Fibroblast of lung (primary cell): ENCODE measurements at regions not wholly inside any gene's neighbourhood (a gene's known extent, or its start where the extent isn't known, plus 50 kb on each side); places are given as distances from the start of the nearest gene placed in this dataset.

Source experiments
- DNase-seq, 2 donors: peaks; one replicate each; pipeline versions ENCODE4 v3.0.0 to v3.0.0-alpha.2; 2010; ENCODE audit warnings: low read depth in 2 of 2
- H2AFZ ChIP-seq: 2 replicates; pipeline ENCODE4 v1.5.1; 2012; ENCODE audit warnings: low read length, control low read depth, inconsistent platforms
- H3K27ac ChIP-seq: 2 replicates; pipeline ENCODE4 v1.5.1; 2011; ENCODE audit warnings: low read length, control low read depth; ENCODE audit not compliant: insufficient read depth
- H3K27me3 ChIP-seq: 2 replicates; pipeline ENCODE4 v1.5.1; 2011; ENCODE audit warnings: mild to moderate bottlenecking, low read length; ENCODE audit not compliant: control insufficient read depth, insufficient read depth
- H3K36me3 ChIP-seq: 2 replicates; pipeline ENCODE4 v1.5.1; 2011; ENCODE audit warnings: low read length; ENCODE audit not compliant: control insufficient read depth, insufficient read depth
- H3K4me1 ChIP-seq: 2 replicates; pipeline ENCODE4 v1.5.1; 2011; ENCODE audit warnings: low read length; ENCODE audit not compliant: control insufficient read depth, insufficient read depth; ENCODE audit errors: extremely low read depth
- H3K4me2 ChIP-seq: 2 replicates; pipeline ENCODE4 v1.5.1; 2011; ENCODE audit warnings: low read length, control low read depth; ENCODE audit not compliant: insufficient read depth; ENCODE audit errors: extremely low read depth
- H3K4me3 ChIP-seq, 4 experiments: fragments of 200-600 bp in 1 of 4; sonication (generic) in 1 of 4; replicated peaks in 1 of 4; 2 replicates each; pipeline ENCODE4 v1.5.1; 2011 to 2016; ENCODE audit warnings: low read length in 4 of 4, low read depth in 3 of 4, mild to moderate bottlenecking in 3 of 4, control low read depth in 2 of 4, inconsistent platforms in 1 of 4, mixed read lengths in 1 of 4; ENCODE audit not compliant: insufficient read depth in 1 of 4; ENCODE audit errors: control extremely low read depth in 1 of 4
- H3K79me2 ChIP-seq: 2 replicates; pipeline ENCODE4 v1.5.1; 2012; ENCODE audit warnings: mild to moderate bottlenecking, low read length, inconsistent platforms; ENCODE audit not compliant: control insufficient read depth, insufficient read depth
- H3K9ac ChIP-seq: 2 replicates; pipeline ENCODE4 v1.5.1; 2011; ENCODE audit warnings: mild to moderate bottlenecking, low read length, control low read depth; ENCODE audit not compliant: insufficient read depth
- H3K9me3 ChIP-seq: 2 replicates; pipeline ENCODE4 v1.5.1; 2012; ENCODE audit warnings: low read depth, low read length; ENCODE audit not compliant: control insufficient read depth, insufficient read depth
- H4K20me1 ChIP-seq: 2 replicates; pipeline ENCODE4 v1.5.1; 2011; ENCODE audit warnings: low read length; ENCODE audit not compliant: control insufficient read depth, insufficient read depth; ENCODE audit errors: extremely low read depth
- EZH2 ChIP-seq: IDR thresholded peaks from 2 replicates; pipeline ENCODE4 v1.5.1; 2012; ENCODE audit warnings: low read length, control low read depth, mild to moderate bottlenecking; ENCODE audit errors: missing control alignments
- TF ChIP-seq, protein P1 (sequence below), 2 donors: IDR thresholded peaks in 1 of 2; conservative IDR thresholded peaks in 1 of 2; 1 replicate in 1 of 2; 2 replicates in 1 of 2; pipeline ENCODE4 v1.5.1; 2011 to 2012; ENCODE audit warnings: low read length in 2 of 2, control low read depth in 1 of 2, inconsistent platforms in 1 of 2, low read depth in 1 of 2, mild to moderate bottlenecking in 1 of 2

DNA sequence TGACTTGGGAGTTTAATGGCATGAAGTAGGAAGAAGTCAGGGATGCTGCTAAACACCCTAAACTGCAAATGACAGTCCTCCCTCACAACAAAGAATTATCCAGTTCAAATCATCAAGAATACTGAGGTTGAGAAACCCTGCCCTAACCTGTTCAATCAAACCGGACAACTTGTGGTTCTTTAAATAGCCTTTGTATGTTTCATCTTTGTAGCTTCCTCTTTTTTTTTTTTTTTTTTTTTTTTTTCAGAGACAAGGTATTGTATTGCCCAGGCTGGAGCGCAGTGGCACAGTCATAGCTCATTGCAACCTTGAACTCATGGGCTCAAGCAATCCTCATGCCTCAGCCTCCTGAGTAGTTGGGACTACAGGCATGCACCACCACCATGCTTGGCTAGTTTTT, 52.5 kb upstream of the TTC29 start:
- Histone ChIP-seq H3K4me3 (no peak overlapping the region), H3K4me2 (no peak overlapping the region), H3K27me3 (no peaks in the 10 kb centered on the region), H3K4me1 (no peaks in the 10 kb centered on the region), H4K20me1 (no peaks in the 10 kb centered on the region), H2AFZ (no peak overlapping the region), H3K36me3 (no peaks in the 10 kb centered on the region), H3K79me2 (no peaks in the 10 kb centered on the region), H3K9me3 (no peaks in the 10 kb centered on the region), H3K27ac (no peak overlapping the region), H3K9ac (no peak overlapping the region)
- TF ChIP-seq, protein P1, sequence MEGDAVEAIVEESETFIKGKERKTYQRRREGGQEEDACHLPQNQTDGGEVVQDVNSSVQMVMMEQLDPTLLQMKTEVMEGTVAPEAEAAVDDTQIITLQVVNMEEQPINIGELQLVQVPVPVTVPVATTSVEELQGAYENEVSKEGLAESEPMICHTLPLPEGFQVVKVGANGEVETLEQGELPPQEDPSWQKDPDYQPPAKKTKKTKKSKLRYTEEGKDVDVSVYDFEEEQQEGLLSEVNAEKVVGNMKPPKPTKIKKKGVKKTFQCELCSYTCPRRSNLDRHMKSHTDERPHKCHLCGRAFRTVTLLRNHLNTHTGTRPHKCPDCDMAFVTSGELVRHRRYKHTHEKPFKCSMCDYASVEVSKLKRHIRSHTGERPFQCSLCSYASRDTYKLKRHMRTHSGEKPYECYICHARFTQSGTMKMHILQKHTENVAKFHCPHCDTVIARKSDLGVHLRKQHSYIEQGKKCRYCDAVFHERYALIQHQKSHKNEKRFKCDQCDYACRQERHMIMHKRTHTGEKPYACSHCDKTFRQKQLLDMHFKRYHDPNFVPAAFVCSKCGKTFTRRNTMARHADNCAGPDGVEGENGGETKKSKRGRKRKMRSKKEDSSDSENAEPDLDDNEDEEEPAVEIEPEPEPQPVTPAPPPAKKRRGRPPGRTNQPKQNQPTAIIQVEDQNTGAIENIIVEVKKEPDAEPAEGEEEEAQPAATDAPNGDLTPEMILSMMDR (conservative IDR thresholded peaks at IDR 0.05 in 1 of 2, IDR thresholded peaks at IDR 0.05 in 1 of 2; ENCODE audit: low read depth in 1 of 2, low read length in 2 of 2): no peak
- TF ChIP-seq EZH2: no peak
- no peak for DNase-seq

DNA sequence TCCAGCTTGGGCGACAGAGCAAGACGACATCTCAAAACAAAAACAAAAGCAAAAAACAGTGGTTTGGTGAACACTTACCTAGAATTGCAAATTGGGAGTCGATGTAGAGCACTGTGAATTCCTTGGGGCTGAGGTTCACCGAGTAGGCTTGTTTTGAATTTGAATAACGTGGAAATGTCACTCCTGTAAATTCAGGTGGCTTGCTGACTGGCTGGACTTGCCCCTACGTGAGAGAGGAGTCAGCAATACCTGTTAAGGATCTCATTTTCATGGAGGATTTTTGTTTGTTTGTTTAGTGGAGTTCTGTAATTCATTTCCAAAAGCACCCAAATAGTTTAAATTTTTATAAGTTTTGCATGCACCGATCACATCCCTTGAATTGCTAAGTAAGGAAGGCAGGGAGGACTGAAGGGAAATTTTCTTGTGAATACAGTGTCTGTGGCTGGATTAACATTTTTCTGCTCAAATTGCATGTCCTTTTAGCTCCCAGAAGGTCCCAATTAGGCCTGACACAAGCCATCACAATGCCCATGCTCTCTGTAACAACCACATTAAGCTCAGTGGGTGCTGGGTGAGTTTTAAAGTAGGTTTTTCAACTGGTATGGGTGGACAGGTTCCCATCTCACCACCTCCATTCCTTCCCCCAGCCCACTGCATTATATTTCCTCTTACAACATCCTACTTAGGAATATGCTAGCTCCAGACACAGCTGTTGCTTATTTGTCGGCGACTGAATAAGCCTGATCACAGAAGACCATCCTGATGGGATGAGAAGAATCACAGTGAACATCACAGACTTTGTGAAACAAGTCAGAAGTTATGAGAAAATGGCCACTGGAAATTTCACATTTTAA, 58.5 kb upstream of the TTC29 start:
- Histone ChIP-seq H3K4me1 (no peaks in the 10 kb centered on the region), H3K4me3 (no peak overlapping the region), H3K27ac (no peak overlapping the region), H4K20me1 (no peaks in the 10 kb centered on the region), H3K9me3 (no peaks in the 10 kb centered on the region), H2AFZ (no peak overlapping the region), H3K9ac (no peak overlapping the region), H3K4me2 (no peak overlapping the region), H3K36me3 (no peaks in the 10 kb centered on the region), H3K79me2 (no peaks in the 10 kb centered on the region), H3K27me3 (no peaks in the 10 kb centered on the region)
- no peak for DNase-seq
- no peak for TF ChIP-seq EZH2
- TF ChIP-seq, protein P1 (conservative IDR thresholded peaks at IDR 0.05 in 1 of 2, IDR thresholded peaks at IDR 0.05 in 1 of 2; ENCODE audit: low read depth in 1 of 2, low read length in 2 of 2): no peak

DNA sequence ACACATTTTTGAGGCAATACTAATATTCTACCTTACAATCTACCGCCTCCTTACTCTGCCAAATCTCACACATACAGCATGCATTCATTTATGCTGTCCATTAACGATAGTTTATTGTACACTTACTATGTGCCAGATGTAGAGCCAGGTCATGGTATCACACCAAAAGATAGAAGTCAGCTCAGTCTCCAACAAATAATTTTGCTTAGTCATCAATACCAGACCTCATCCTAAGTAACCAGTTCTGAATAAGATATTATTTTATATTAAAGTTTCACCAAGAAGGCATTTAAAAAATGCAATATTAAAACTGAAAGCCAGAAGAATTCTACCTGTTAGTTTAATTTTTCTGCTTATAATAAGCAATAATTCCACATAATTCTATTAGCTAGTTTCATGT, 60.6 kb upstream of the TTC29 start:
- no peak for TF ChIP-seq EZH2
- TF ChIP-seq, protein P1 (conservative IDR thresholded peaks at IDR 0.05 in 1 of 2, IDR thresholded peaks at IDR 0.05 in 1 of 2; ENCODE audit: low read depth in 1 of 2, low read length in 2 of 2): no peak
- Histone ChIP-seq H3K9me3 (no peaks in the 10 kb centered on the region), H2AFZ (no peak overlapping the region), H3K27me3 (no peaks in the 10 kb centered on the region), H3K4me2 (no peak overlapping the region), H3K4me1 (no peaks in the 10 kb centered on the region), H3K36me3 (no peaks in the 10 kb centered on the region), H4K20me1 (no peaks in the 10 kb centered on the region), H3K79me2 (no peaks in the 10 kb centered on the region), H3K4me3 (no peak overlapping the region), H3K27ac (no peak overlapping the region), H3K9ac (no peak overlapping the region)
- no peak for DNase-seq
